Neural cell (in vitro differentiated cells): ENCODE measurements at regions not wholly inside any gene's neighbourhood (a gene's known extent, or its start where the extent isn't known, plus 50 kb on each side); places are given as distances from the start of the nearest gene placed in this dataset.

Experiments
- H2AFZ ChIP-seq: fragments of 200-600, 300-800 bp; sonication (generic), shearing (Covaris generic); 2 replicates; pipeline ENCODE4 v1.6.0; 2014; ENCODE audit warnings: low read depth, mild to moderate bottlenecking, antibody characterized with exemption, low read length, moderate library complexity
- H3F3A ChIP-seq: fragments of 200-600 bp; shearing (Covaris generic); 2 replicates; pipeline ENCODE4 v1.6.1; 2016; ENCODE audit warnings: mild to moderate bottlenecking, moderate library complexity, mixed read lengths, antibody characterized with exemption, low read length; ENCODE audit not compliant: insufficient read depth, poor library complexity, severe bottlenecking
- H3K27ac ChIP-seq: fragments of 200-600, 300-800 bp; sonication (generic), shearing (Covaris generic); 2 replicates; pipeline ENCODE4 v1.5.1; 2014; ENCODE audit warnings: mild to moderate bottlenecking, low read length, moderate library complexity
- H3K27me3 ChIP-seq: fragments of 300-800, 200-600 bp; sonication (generic), shearing (Covaris generic); 2 replicates; pipeline ENCODE4 v1.6.0; 2014; ENCODE audit warnings: mild to moderate bottlenecking, low read depth, low read length, moderate library complexity; ENCODE audit not compliant: insufficient read depth
- H3K36me3 ChIP-seq: fragments of 300-800, 200-600 bp; sonication (generic), shearing (Covaris generic); 2 replicates; pipeline ENCODE4 v1.5.1; 2014; ENCODE audit warnings: mild to moderate bottlenecking, antibody characterized with exemption, low read length, moderate library complexity; ENCODE audit not compliant: insufficient read depth
- H3K4me2 ChIP-seq: fragments of 300-800, 200-600 bp; sonication (generic), shearing (Covaris generic); 2 replicates; pipeline ENCODE4 v1.6.0; 2014; ENCODE audit warnings: mild to moderate bottlenecking, low read length
- H3K4me3 ChIP-seq: fragments of 300-800, 200-600 bp; sonication (generic), shearing (Covaris generic); 2 replicates; pipeline ENCODE4 v1.5.1; 2014; ENCODE audit warnings: mild to moderate bottlenecking, low read length, moderate library complexity
- H3K79me2 ChIP-seq: fragments of 200-600 bp; shearing (Covaris generic); replicated peaks from 2 replicates; pipeline ENCODE4 v1.6.0; 2014; ENCODE audit warnings: mild to moderate bottlenecking, low read length, moderate library complexity; ENCODE audit not compliant: insufficient read depth
- H3K9ac ChIP-seq: fragments of 300-800, 200-600 bp; sonication (generic), shearing (Covaris generic); 2 replicates; pipeline ENCODE4 v1.6.1; 2016; ENCODE audit warnings: mild to moderate bottlenecking, low read length, mixed read lengths
- H3K9me2 ChIP-seq: fragments of 200-600 bp; shearing (Covaris generic); 2 replicates; pipeline ENCODE4 v1.6.1; 2016; ENCODE audit warnings: mild to moderate bottlenecking, low read length, mixed read lengths; ENCODE audit not compliant: insufficient read depth
- H3K9me3 ChIP-seq: fragments of 200-600, 300-800 bp; sonication (generic), shearing (Covaris generic); 2 replicates; pipeline ENCODE4 v1.6.1; 2016; ENCODE audit warnings: mild to moderate bottlenecking, mixed run types, low read length, moderate library complexity, mixed read lengths
- H4K20me1 ChIP-seq: fragments of 200-600 bp; shearing (Covaris generic); 2 replicates; pipeline ENCODE4 v1.6.1; 2016; ENCODE audit warnings: mild to moderate bottlenecking, mixed run types; ENCODE audit not compliant: insufficient read depth
- EP300 ChIP-seq: fragments of 450-650 bp; conservative IDR thresholded peaks from 2 replicates; pipeline ENCODE4 v1.6.1; 2014; ENCODE audit warnings: antibody characterized with exemption, mild to moderate bottlenecking, moderate library complexity; ENCODE audit not compliant: poor library complexity, severe bottlenecking
- EZH2 ChIP-seq: fragments of 200-600, 300-800 bp; shearing (Covaris generic), sonication (generic); IDR thresholded peaks from 2 replicates; pipeline ENCODE4 v1.6.1; 2014; ENCODE audit warnings: antibody characterized with exemption, low read length, borderline replicate concordance, mild to moderate bottlenecking; ENCODE audit not compliant: insufficient read depth, poor library complexity, severe bottlenecking
- MXI1 ChIP-seq: fragments of 450-650 bp; conservative IDR thresholded peaks from 2 replicates; pipeline ENCODE4 v1.6.1; 2014; ENCODE audit warnings: antibody characterized with exemption, mild to moderate bottlenecking; ENCODE audit not compliant: poor library complexity, severe bottlenecking
- POLR2AphosphoS5 ChIP-seq: IDR thresholded peaks from 2 replicates; pipeline ENCODE4 v1.6.1; 2012
- RAD21 ChIP-seq: fragments of 450-650 bp; conservative IDR thresholded peaks from 2 replicates; pipeline ENCODE4 v1.6.1; 2014; ENCODE audit warnings: antibody characterized with exemption, mild to moderate bottlenecking, moderate library complexity
- SMC3 ChIP-seq: fragments of 450-650 bp; conservative IDR thresholded peaks from 2 replicates; pipeline ENCODE4 v1.6.1; 2014; ENCODE audit warnings: antibody characterized with exemption, mild to moderate bottlenecking, moderate library complexity; ENCODE audit not compliant: poor library complexity
- TAF1 ChIP-seq: IDR thresholded peaks from 2 replicates; pipeline ENCODE4 v1.6.1; 2012; ENCODE audit warnings: low read depth
- TF ChIP-seq, protein P1 (sequence below): fragments of 450-650 bp; IDR thresholded peaks from 2 replicates; pipeline ENCODE4 v1.5.1; 2014; ENCODE audit warnings: antibody characterized with exemption, mild to moderate bottlenecking, moderate library complexity; ENCODE audit not compliant: poor library complexity, severe bottlenecking
- TF ChIP-seq, protein P2 (sequence below): IDR thresholded peaks from 2 replicates; pipeline ENCODE4 v1.6.1; 2012; ENCODE audit warnings: borderline replicate concordance

DNA sequence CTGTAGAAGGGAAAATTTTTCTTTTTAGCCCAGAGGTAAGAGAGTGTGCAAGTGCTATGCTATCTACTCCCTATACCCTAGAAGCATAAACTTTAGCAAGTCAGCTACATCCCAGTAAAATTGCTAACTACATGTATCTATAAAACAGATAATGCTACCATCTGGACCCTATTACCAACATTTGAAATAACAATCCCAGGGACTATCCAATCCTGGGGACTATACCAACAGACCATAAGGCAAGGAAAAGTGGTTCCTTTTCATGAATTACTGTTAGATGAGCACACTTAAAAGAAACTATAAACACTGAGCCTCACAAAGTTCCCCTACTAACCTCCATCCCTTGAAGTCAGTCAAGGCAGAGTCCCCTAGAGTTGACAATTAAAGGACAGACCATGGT lies 213.6 kb upstream of the VEGFC start:
- H3K4me2 ChIP-seq = no peak overlapping the region
- no peaks in the 10 kb centered on the region for H3K36me3 ChIP-seq
- H3K4me3 ChIP-seq = no peak overlapping the region
- no peaks in the 10 kb centered on the region for H3K27me3 ChIP-seq
- no peaks in the 10 kb centered on the region for H3K79me2 ChIP-seq
- no peak overlapping the region for H3K27ac ChIP-seq
- no peaks in the 10 kb centered on the region for H3K9me3 ChIP-seq
- no peaks in the 10 kb centered on the region for H4K20me1 ChIP-seq
- no peak for TF ChIP-seq TAF1
- no peak for TF ChIP-seq MXI1
- TF ChIP-seq EZH2 = no peak
- TF ChIP-seq POLR2AphosphoS5 = no peak
- TF ChIP-seq, protein P1, sequence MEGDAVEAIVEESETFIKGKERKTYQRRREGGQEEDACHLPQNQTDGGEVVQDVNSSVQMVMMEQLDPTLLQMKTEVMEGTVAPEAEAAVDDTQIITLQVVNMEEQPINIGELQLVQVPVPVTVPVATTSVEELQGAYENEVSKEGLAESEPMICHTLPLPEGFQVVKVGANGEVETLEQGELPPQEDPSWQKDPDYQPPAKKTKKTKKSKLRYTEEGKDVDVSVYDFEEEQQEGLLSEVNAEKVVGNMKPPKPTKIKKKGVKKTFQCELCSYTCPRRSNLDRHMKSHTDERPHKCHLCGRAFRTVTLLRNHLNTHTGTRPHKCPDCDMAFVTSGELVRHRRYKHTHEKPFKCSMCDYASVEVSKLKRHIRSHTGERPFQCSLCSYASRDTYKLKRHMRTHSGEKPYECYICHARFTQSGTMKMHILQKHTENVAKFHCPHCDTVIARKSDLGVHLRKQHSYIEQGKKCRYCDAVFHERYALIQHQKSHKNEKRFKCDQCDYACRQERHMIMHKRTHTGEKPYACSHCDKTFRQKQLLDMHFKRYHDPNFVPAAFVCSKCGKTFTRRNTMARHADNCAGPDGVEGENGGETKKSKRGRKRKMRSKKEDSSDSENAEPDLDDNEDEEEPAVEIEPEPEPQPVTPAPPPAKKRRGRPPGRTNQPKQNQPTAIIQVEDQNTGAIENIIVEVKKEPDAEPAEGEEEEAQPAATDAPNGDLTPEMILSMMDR = no peak
- TF ChIP-seq, protein P2, sequence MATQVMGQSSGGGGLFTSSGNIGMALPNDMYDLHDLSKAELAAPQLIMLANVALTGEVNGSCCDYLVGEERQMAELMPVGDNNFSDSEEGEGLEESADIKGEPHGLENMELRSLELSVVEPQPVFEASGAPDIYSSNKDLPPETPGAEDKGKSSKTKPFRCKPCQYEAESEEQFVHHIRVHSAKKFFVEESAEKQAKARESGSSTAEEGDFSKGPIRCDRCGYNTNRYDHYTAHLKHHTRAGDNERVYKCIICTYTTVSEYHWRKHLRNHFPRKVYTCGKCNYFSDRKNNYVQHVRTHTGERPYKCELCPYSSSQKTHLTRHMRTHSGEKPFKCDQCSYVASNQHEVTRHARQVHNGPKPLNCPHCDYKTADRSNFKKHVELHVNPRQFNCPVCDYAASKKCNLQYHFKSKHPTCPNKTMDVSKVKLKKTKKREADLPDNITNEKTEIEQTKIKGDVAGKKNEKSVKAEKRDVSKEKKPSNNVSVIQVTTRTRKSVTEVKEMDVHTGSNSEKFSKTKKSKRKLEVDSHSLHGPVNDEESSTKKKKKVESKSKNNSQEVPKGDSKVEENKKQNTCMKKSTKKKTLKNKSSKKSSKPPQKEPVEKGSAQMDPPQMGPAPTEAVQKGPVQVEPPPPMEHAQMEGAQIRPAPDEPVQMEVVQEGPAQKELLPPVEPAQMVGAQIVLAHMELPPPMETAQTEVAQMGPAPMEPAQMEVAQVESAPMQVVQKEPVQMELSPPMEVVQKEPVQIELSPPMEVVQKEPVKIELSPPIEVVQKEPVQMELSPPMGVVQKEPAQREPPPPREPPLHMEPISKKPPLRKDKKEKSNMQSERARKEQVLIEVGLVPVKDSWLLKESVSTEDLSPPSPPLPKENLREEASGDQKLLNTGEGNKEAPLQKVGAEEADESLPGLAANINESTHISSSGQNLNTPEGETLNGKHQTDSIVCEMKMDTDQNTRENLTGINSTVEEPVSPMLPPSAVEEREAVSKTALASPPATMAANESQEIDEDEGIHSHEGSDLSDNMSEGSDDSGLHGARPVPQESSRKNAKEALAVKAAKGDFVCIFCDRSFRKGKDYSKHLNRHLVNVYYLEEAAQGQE = no peak
- no peak for TF ChIP-seq SMC3
- no peak for TF ChIP-seq EP300
- TF ChIP-seq RAD21 = no peak
- H3F3A ChIP-seq = no peaks in the 10 kb centered on the region
- no peak overlapping the region for H2AFZ ChIP-seq
- H3K9me2 ChIP-seq = no peaks in the 10 kb centered on the region
- H3K9ac ChIP-seq = no peak overlapping the region

DNA sequence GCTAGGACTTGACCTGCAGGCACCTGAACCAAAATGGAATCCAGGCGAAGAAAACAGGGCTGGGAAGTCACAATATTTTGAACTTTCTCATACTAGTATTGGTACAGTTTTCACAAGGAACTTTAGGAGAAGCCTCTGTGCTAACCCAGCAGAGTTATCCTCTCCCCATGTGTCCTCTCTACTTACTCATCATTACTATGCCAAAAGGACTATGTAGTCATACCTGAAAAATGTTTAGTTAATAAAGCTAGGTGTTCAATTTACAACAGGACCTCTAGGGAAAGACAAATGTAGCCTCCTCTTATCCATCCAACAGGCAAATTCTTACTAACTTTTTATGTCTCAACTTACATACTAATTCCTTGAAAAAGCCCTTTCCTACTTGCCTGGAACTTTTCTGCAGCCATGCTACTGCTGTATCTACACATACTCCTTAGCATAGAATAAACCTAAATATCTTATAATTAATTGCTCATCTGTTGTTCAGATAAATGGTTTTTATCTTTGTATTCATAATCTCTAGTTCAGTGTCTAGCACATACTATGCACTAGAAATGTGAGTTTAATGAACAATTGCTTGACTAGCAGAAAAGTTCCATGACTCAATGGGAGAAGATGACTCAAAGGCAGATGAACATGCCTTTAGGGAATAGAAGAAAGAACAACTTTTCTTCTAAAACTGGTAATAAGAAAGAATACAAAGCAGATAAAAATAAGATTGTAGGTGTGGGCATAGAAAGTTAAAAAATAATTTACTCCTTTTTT lies 215.5 kb upstream of the VEGFC start:
- Histone ChIP-seq H2AFZ (no peak overlapping the region), H3F3A (no peaks in the 10 kb centered on the region), H3K4me2 (no peak overlapping the region), H4K20me1 (no peaks in the 10 kb centered on the region), H3K9me2 (no peaks in the 10 kb centered on the region), H3K27ac (no peak overlapping the region), H3K9ac (no peak overlapping the region), H3K36me3 (no peaks in the 10 kb centered on the region), H3K79me2 (no peaks in the 10 kb centered on the region), H3K9me3 (no peaks in the 10 kb centered on the region), H3K4me3 (no peak overlapping the region), H3K27me3 (no peaks in the 10 kb centered on the region)
- TF ChIP-seq SMC3 (no peak), MXI1 (no peak), EZH2 (no peak), RAD21 (no peak), EP300 (no peak), TAF1 (no peak)
- TF ChIP-seq, protein P2 = no peak
